SJCRH30 (cell line): ENCODE measurements at regions not wholly inside any gene's neighbourhood (a gene's known extent, or its start where the extent isn't known, plus 50 kb on each side); places are given as distances from the start of the nearest gene placed in this dataset.
A peak's percentile ranks its signal among the peaks of the same experiment; 100 is the strongest.

Experiments used
- DNase-seq, 2 experiments: peaks; one replicate each; pipeline ENCODE4 v3.0.0-alpha.2; 2015 to 2020
- H3K27ac ChIP-seq: fragments of 250-450 bp; sonication (Bioruptor Pico); 2 replicates; pipeline ENCODE4 v1.5.1; 2020; ENCODE audit warnings: mild to moderate bottlenecking, moderate library complexity
- H3K27me3 ChIP-seq: fragments of 250-450 bp; sonication (Bioruptor Pico); 2 replicates; pipeline ENCODE4 v1.5.1; 2020; ENCODE audit warnings: mild to moderate bottlenecking, moderate library complexity
- H3K36me3 ChIP-seq: fragments of 250-450 bp; sonication (Bioruptor Pico); 2 replicates; pipeline ENCODE4 v1.5.1; 2020; ENCODE audit warnings: mild to moderate bottlenecking, moderate library complexity
- H3K4me1 ChIP-seq: fragments of 250-450 bp; sonication (Bioruptor Pico); 2 replicates; pipeline ENCODE4 v1.5.1; 2020; ENCODE audit warnings: mild to moderate bottlenecking, moderate library complexity
- H3K4me3 ChIP-seq: fragments of 250-450 bp; sonication (Bioruptor Pico); 2 replicates; pipeline ENCODE4 v1.5.1; 2020; ENCODE audit warnings: mild to moderate bottlenecking, moderate library complexity
- H3K9me3 ChIP-seq: fragments of 250-450 bp; sonication (Bioruptor Pico); replicated peaks from 2 replicates; pipeline ENCODE4 v1.5.1; 2020; ENCODE audit warnings: mild to moderate bottlenecking, moderate library complexity

DNA sequence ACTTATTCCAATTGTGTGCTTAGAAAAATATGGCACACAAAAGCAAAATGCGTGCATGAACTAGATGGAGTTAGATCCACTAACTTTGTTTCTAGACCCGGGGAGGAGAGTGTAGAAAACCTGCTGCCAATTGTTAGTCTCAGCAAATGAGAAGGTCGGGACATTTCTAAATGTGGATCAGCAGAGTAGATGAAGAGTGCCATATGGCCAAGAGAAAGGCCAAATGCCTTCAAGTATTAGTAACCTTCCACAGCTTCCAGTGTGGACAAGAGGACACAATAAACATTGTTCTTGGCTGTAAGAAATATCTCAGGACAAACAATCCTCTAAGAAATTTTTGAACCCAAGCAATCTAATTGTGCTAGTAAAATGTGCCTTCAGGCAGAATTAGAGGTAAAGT lies 690.3 kb downstream of the REEP3 start:
- Histone ChIP-seq H3K4me3 (no peak overlapping the region), H3K36me3 (no peaks in the 10 kb centered on the region), H3K27ac (no peak overlapping the region), H3K27me3 (no peaks in the 10 kb centered on the region), H3K4me1 (0 out of 2 replicates have a peak, but pooled peaks cover 4% of the 10 kb centered on the region), H3K9me3 (no peaks in the 10 kb centered on the region)
- no peak for DNase-seq

GRCh38 chr10:64215088-64215487 lies 693.9 kb downstream of the REEP3 start:
- Histone ChIP-seq H3K27me3 (no peaks in the 10 kb centered on the region), H3K4me1 (0 out of 2 replicates have a peak, but pooled peaks cover under 1% of the 10 kb centered on the region), H3K9me3 (no peaks in the 10 kb centered on the region), H3K36me3 (no peaks in the 10 kb centered on the region), H3K27ac (no peak overlapping the region), H3K4me3 (no peak overlapping the region)
- DNase-seq, result no peak

DNA sequence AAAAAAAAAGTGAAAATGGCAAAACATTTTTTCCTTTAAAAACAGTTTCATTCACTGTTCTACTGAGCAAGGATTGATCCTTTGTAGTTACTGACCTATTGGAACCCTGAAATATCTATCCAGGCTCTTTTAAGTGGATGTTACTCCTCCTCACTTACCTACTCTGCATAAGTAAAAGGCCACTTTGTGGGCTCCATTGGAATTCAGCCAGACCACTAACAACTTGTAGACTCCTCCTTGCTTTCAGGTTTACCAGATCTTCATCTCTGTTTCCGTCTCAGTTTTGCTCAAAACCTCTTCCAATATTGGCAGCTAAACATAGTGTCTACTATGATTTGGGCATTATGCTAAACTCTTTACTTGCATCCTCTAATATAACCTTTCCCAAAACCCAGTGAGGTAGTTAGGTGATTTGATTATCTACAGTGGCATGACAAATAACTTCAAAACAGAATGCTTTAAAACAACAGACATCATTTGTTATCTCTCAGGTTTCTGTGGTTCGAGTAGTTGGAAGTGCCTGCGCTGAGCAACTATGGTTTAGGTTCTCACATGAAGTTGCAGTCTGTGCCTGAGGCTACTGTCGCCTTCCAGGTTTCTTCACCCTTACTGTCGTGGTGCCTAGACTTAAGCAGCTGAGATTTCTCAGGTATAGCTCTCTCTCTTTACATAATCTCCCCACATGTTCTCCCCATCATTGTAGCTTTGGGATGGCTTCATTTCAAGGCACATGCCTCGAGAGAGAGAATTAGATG lies 698.2 kb downstream of the REEP3 start:
- Histone ChIP-seq H3K4me3 (no peak overlapping the region), H3K36me3 (no peaks in the 10 kb centered on the region), H3K9me3 (no peaks in the 10 kb centered on the region), H3K27ac (no peak overlapping the region), H3K4me1 (no peaks in the 10 kb centered on the region), H3K27me3 (no peaks in the 10 kb centered on the region)
- peak in 1 of 2 experiments; percentile 9 for DNase-seq

DNA sequence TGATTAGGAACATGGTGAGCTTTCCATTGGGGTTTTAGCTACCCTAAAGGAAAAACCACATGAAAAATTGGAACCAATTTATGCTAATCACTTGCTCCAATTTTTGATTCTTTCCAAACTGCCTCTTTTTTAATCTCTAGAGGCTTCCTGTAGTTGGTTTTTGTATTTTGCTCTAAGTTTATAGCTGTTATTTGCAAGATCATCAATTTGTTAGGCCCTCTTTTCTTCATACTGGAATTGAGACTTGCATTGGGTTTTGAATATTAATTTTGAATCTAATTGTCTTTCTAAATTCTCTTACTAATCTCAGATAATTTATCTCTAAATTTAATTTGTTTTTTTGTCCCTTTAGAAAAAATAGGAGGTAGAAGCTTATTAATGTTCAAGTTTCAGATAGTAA lies 713.3 kb downstream of the REEP3 start:
- Histone ChIP-seq H3K4me1 (no peaks in the 10 kb centered on the region), H3K27ac (no peak overlapping the region), H3K9me3 (no peaks in the 10 kb centered on the region), H3K27me3 (no peaks in the 10 kb centered on the region), H3K4me3 (no peak overlapping the region), H3K36me3 (no peaks in the 10 kb centered on the region)
- no peak for DNase-seq

DNA sequence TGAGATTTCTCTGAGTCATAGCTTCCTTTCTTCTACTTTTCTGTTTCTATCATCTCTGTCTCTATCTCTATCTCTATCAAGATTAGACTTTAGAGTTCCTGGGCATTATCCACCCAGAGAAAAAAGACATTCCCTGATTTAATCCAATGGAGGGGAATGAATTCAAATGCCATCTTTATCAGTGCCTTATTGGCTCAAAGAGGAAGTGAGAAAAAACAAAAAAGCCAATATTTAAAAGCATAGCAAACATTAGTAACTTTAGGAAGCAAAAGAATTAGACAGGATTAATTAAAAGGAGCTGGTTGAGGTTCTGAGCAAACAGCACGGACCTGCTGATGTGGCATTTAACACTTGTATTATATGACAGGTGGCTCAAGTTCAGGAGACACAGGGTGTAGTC lies 736.5 kb downstream of the REEP3 start:
- DNase-seq, result no peak
- Histone ChIP-seq H3K36me3 (no peaks in the 10 kb centered on the region), H3K27ac (no peak overlapping the region), H3K27me3 (no peaks in the 10 kb centered on the region), H3K9me3 (no peaks in the 10 kb centered on the region), H3K4me1 (no peaks in the 10 kb centered on the region), H3K4me3 (no peak overlapping the region)

DNA sequence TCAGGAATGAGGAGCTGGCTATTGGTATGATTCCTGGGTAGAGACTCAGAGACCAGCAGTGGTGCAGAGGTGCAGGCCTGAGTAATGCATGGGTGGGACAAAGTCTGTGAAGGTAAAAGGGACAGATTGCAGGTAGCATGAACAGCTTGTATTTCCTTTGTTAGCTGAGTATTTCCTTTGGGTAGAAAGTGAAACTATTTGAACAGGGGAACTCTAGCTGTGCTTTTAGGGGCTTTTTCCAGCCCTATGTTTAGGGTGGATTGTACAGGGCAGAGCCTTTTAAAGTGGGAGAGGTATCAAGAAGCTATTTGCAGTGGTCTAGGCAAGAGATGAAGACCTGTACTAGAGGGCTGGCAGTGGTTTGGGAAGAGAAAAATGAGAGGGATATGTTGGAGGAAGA lies 739.9 kb downstream of the REEP3 start:
- no peak overlapping the region for H3K27ac ChIP-seq
- no peak overlapping the region for H3K4me3 ChIP-seq
- no peaks in the 10 kb centered on the region for H3K36me3 ChIP-seq
- H3K27me3 ChIP-seq, result no peaks in the 10 kb centered on the region
- no peaks in the 10 kb centered on the region for H3K9me3 ChIP-seq
- H3K4me1 ChIP-seq, result no peaks in the 10 kb centered on the region
- DNase-seq, result no peak

GRCh38 chr10:64261676-64262075 lies 740.5 kb downstream of the REEP3 start:
- Histone ChIP-seq H3K27me3 (no peaks in the 10 kb centered on the region), H3K4me1 (no peaks in the 10 kb centered on the region), H3K4me3 (no peak overlapping the region), H3K36me3 (no peaks in the 10 kb centered on the region), H3K9me3 (no peaks in the 10 kb centered on the region), H3K27ac (no peak overlapping the region)
- no peak for DNase-seq

- H3K27ac ChIP-seq, result no peak overlapping the region
Measured at GRCh38 chr10:64265961-64266360, 744.8 kb downstream of the REEP3 start.

DNA sequence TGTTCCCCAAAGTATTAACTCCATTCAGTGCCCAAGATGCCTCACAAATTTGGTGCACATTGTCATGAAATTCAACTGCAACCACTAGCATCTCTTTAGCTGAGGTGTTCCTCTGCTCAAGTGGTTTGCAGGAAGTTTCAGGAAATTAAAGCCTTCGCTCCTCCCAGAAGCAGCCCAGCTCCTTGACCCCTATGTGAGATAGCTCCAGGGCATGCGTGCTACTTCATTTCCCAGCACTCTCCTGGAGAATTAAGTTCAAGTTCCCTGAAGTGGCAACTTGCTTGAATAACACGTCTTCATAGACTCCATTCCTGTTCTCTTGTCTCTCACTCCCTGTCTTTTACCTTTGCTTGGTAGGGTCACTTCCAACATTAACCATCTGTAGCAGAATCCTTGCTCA lies 750.3 kb downstream of the REEP3 start:
- no peak overlapping the region for H3K27ac ChIP-seq
- no peak overlapping the region for H3K4me3 ChIP-seq
- no peaks in the 10 kb centered on the region for H3K27me3 ChIP-seq
- H3K9me3 ChIP-seq, result no peaks in the 10 kb centered on the region
- H3K4me1 ChIP-seq, result no peaks in the 10 kb centered on the region
- no peak for DNase-seq
- H3K36me3 ChIP-seq, result no peaks in the 10 kb centered on the region

More at GRCh38 chr10:64265961-64266360, 744.8 kb downstream of the REEP3 start:
- no peaks in the 10 kb centered on the region for H3K9me3 ChIP-seq
- no peak overlapping the region for H3K4me3 ChIP-seq
- DNase-seq, result no peak
- no peaks in the 10 kb centered on the region for H3K4me1 ChIP-seq
- no peaks in the 10 kb centered on the region for H3K36me3 ChIP-seq
- H3K27me3 ChIP-seq, result no peaks in the 10 kb centered on the region

DNA sequence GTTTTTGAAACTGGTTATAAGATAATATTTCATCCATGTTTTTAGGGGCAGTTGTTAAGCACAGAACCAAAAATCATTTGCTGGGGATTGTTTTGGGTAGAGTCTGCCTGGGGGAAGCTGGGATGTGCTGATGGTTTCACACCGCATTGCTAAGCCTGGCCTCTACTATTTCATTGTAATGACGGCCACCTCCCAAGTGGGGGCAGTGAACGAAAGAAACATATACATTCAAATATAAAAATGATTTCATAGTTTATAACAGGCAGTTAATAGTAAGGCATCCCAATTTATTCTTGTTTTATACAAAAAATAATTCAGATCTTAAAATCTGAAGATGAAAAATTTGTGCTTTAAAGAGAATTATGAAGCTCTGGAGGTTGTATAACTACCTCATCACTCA lies 750.8 kb downstream of the REEP3 start:
- H3K4me3 ChIP-seq, result no peak overlapping the region
- no peaks in the 10 kb centered on the region for H3K27me3 ChIP-seq
- H3K9me3 ChIP-seq, result no peaks in the 10 kb centered on the region
- no peaks in the 10 kb centered on the region for H3K4me1 ChIP-seq
- H3K27ac ChIP-seq, result no peak overlapping the region
- H3K36me3 ChIP-seq, result no peaks in the 10 kb centered on the region
- DNase-seq, result no peak

- H3K36me3 ChIP-seq, result no peaks in the 10 kb centered on the region
- no peak overlapping the region for H3K27ac ChIP-seq
- no peak overlapping the region for H3K4me3 ChIP-seq
- no peaks in the 10 kb centered on the region for H3K27me3 ChIP-seq
- no peak for DNase-seq
- H3K9me3 ChIP-seq, result no peaks in the 10 kb centered on the region
- no peaks in the 10 kb centered on the region for H3K4me1 ChIP-seq
Measured at GRCh38 chr10:64275001-64275400, 753.8 kb downstream of the REEP3 start.

DNA sequence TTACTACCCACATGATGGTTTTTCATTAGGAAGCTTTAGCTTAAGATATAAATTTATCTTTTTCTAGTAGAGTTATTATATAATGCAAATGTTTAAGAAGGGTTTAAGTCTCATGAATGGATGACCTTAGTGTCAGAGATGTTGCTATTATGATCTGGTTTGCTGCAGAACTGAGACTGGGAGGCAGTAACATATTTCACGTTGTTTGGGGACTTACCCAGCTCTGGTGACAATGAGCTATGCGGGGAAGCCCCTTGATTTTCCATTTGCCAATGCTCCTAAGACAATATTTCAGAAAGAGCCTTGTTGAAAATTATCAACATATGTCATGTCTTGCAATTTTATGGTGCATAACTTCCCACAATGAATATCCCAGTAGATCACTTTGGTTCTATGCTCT lies 754.6 kb downstream of the REEP3 start:
- Histone ChIP-seq H3K27ac (no peak overlapping the region), H3K36me3 (no peaks in the 10 kb centered on the region), H3K4me3 (no peak overlapping the region), H3K4me1 (no peaks in the 10 kb centered on the region), H3K27me3 (no peaks in the 10 kb centered on the region), H3K9me3 (no peaks in the 10 kb centered on the region)
- no peak for DNase-seq

GRCh38 chr10:64277536-64277935 lies 756.3 kb downstream of the REEP3 start:
- H3K4me1 ChIP-seq, result no peaks in the 10 kb centered on the region
- H3K9me3 ChIP-seq, result no peaks in the 10 kb centered on the region
- DNase-seq, result no peak
- no peaks in the 10 kb centered on the region for H3K27me3 ChIP-seq
- no peak overlapping the region for H3K27ac ChIP-seq
- no peak overlapping the region for H3K4me3 ChIP-seq
- no peaks in the 10 kb centered on the region for H3K36me3 ChIP-seq

GRCh38 chr10:64283621-64284020 lies 762.4 kb downstream of the REEP3 start:
- Histone ChIP-seq H3K36me3 (no peaks in the 10 kb centered on the region), H3K9me3 (no peaks in the 10 kb centered on the region), H3K27ac (no peak overlapping the region), H3K27me3 (no peaks in the 10 kb centered on the region), H3K4me1 (no peaks in the 10 kb centered on the region), H3K4me3 (no peak overlapping the region)
- no peak for DNase-seq

DNA sequence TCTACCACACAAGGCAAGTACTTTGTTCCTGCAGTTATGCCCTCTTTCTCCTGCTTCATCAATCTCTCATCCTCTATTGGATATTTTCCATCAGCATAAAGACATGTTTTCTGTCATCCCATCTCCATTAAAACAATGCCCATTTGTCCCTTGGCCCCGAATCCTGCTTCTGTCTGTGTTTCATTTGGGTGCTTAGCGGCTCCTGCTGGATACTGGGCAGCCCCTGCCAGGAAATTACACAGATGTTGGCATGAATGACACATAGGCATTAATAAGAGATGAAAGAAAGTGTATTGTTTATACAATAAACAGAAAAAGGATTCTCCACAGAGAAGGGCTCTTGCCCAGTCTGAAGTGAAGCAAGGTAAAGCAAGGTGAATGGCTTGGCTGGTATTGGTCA lies 765.3 kb downstream of the REEP3 start:
- H3K4me1 ChIP-seq, result no peaks in the 10 kb centered on the region
- DNase-seq, result no peak
- no peaks in the 10 kb centered on the region for H3K36me3 ChIP-seq
- H3K9me3 ChIP-seq, result no peaks in the 10 kb centered on the region
- H3K27ac ChIP-seq, result no peak overlapping the region
- no peak overlapping the region for H3K4me3 ChIP-seq
- no peaks in the 10 kb centered on the region for H3K27me3 ChIP-seq

GRCh38 chr10:64288404-64288803 lies 767.2 kb downstream of the REEP3 start:
- no peaks in the 10 kb centered on the region for H3K4me1 ChIP-seq
- H3K9me3 ChIP-seq, result no peaks in the 10 kb centered on the region
- H3K27me3 ChIP-seq, result no peaks in the 10 kb centered on the region
- H3K27ac ChIP-seq, result no peak overlapping the region
- H3K36me3 ChIP-seq, result no peaks in the 10 kb centered on the region
- no peak for DNase-seq
- no peak overlapping the region for H3K4me3 ChIP-seq
